ENCODE measurements at regions not wholly inside any gene's neighbourhood (a gene's known extent, or its start where the extent isn't known, plus 50 kb on each side); places are given as distances from the start of the nearest gene placed in this dataset.
"Not testable (repeated sequence)": the region's sequence is repeated elsewhere in the genome, so short reads cannot be mapped to it uniquely, and the experiment has no call there.

- DNase-seq (ENCODE audit: low read depth in 3 of 3, low spot score in 1 of 3) = no peak
These were observed 355.9 kb upstream of the AGA start for GRCh38 chr4:177798161-177798560.

GRCh38 chr4:177802162-177802561 is 359.9 kb upstream of the AGA start:
- DNase-seq (ENCODE audit: low read depth in 3 of 3, low spot score in 1 of 3) = no peak

DNA sequence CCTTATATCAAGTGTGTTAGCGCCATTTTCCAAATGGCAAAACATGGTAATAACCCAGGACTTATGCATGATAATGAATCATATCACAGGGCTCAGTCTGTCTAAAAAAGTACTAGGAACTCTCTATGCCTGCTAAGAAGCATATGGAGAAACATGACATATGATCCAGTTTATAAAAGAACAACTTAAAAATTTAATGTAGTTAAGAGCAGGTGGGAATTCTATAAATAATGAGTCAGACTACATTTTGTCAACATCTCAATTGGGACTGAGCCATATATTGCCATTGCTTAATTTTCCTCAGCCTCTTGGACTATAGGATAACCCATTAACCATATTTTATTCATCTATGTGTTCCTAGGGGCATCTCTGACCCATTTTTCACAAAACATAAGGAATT is 360.4 kb upstream of the AGA start:
- no peak for DNase-seq (ENCODE audit: low read depth in 3 of 3, low spot score in 1 of 3)

- no peak for DNase-seq (ENCODE audit: low read depth in 3 of 3, low spot score in 1 of 3)
These were observed 360.9 kb upstream of the AGA start for GRCh38 chr4:177803151-177803550.

DNA sequence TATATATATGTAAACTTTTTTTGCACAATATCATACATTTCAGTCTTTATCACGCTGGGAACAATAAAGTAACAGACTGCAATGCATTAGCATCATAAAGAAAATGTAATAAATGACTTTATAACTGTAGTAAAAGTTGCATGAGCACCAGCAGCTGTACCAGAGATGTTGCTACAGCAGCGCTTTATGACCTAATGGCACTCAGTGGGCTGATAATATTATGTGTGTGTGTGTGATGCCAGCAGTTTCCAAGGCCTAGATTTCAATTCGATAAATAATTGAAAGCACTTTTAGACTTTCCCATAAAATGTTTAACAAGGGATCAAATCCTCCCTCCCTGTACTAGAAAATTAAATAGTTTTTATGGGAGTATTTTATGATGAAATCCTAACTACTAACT is 367.6 kb upstream of the AGA start:
- no peak for DNase-seq (ENCODE audit: low read depth in 3 of 3, low spot score in 1 of 3)

- no peak for DNase-seq (ENCODE audit: low read depth in 3 of 3, low spot score in 1 of 3)
These were observed 368.0 kb upstream of the AGA start for GRCh38 chr4:177810220-177810619.

DNA sequence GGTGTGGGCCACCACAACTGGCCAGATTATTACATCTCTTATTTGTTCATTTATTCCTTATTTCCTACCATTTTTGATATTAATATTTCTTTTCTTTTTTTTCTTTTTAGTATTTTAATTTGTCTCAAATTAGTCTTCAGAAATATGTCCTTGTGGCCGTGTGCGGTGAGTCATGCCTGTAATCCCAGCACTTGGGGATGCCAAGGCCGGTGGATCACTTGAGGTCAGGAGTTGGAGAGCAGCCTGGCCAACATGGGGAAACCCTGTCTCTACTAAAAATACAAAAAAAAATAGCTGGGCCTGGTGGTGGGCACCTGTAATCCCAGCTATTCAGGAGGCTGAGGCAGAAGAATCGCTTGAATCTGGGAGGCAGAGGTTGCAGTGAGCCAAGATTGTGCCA is 376.2 kb upstream of the AGA start:
- not testable (repeated sequence) for DNase-seq (ENCODE audit: low read depth in 3 of 3, low spot score in 1 of 3)

- no peak for DNase-seq (ENCODE audit: low read depth in 3 of 3, low spot score in 1 of 3)
These were observed 384.7 kb upstream of the AGA start for GRCh38 chr4:177826973-177827372.

DNA sequence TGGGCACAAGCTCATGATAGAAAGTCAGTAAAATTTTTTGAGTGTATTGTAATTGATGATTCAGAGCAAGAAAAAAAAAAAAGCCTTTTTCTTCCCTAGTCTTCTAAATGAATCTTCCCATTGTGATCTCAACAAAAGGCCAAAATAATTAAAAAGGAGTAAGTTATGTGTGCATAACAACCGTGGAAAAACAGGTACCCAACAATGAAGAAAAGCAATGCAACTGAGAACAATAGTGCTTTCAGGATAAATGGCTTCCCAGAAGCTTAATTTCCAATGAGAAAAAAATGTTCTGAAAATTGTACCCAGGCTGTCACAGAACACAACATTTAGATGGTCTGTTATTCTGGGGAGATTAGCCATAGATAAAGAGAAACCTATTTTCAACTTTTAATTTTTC is 399.0 kb upstream of the AGA start:
- DNase-seq (ENCODE audit: low read depth in 3 of 3, low spot score in 1 of 3) = no peak

GRCh38 chr4:177853229-177853628 is 411.0 kb upstream of the AGA start:
- no peak for DNase-seq (ENCODE audit: low read depth in 3 of 3, low spot score in 1 of 3)

DNA sequence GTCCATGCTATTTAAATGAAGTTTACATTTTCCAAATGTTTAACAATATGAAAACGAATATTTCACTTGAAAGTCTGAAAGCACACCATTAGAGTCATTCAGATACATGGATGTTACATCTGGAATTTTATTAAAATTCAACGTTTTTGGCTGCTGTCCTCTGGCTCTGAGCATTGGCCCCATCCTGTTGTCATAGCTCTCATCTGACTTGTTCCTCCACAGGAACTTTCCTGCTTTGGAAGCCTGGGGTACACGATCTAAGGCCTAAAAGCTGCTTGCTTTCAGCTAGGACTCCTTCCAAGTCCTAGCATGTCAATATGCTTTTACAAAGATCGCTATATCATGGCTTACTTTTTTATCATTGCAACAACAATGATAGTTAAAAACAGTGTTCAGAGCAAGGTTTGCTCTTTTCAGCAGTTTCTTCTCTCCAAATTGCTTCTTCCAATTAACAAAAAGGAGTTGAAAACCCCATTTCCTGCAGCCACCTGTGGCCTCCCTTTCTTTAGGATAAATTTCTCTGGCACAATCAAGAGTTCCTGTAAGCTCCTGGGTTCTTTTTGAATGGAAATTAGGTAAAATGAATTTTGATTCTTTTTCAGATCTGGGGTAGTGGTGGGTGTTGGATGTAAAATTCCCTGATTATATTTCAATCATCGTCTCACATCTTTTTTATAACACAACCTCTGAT is 413.4 kb upstream of the AGA start:
- no peak for DNase-seq (ENCODE audit: low read depth in 3 of 3, low spot score in 1 of 3)

DNA sequence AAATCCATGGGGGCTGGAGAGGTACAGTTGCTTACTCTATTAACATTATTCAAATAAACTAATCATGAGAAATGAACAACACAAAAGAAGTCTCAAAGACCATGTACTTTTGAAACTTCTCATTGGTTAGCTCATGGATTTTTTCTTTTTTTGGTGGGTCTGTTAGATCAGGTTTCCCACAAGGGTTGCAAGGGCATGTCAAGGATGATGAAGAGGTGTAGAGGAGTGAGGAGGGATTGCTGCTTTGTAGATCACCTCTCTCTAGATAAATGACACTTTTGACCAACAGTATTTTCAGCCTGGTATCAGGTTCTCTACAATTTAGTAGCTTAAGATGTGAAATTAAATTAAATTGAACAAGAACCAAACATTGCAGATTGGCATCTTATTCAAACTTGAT is 417.9 kb upstream of the AGA start:
- no peak for DNase-seq (ENCODE audit: low read depth in 3 of 3, low spot score in 1 of 3)

DNA sequence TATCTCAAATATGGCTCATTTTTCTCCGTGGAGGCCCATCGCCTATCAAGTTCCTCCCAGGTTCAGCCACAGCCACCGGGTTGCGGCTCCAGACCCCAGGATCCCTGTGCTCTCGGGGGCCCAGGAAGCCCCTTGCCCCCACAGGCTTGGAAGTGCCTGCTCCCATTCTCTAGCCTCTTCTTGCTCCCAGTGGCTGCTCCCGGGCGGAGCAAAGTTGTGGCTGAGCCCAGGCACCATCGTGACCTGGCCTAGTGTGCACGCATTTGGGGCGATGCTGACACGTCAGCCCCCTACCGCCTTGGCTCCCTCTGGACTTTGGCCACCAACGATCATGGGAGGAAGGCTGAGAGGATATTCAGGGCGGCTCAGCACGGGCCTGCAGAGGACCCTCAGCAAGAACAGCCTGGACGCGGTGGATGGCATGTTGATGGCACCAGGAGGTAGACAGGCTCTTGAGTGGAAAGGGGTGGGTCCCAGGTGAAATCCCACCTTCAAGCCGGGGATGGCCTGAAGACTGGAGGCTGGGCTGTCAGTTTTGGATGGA is 419.4 kb upstream of the AGA start:
- no peak for DNase-seq (ENCODE audit: low read depth in 3 of 3, low spot score in 1 of 3)

GRCh38 chr4:177862541-177863176 is 420.4 kb upstream of the AGA start:
- DNase-seq (ENCODE audit: low read depth in 3 of 3, low spot score in 1 of 3) = no peak

DNA sequence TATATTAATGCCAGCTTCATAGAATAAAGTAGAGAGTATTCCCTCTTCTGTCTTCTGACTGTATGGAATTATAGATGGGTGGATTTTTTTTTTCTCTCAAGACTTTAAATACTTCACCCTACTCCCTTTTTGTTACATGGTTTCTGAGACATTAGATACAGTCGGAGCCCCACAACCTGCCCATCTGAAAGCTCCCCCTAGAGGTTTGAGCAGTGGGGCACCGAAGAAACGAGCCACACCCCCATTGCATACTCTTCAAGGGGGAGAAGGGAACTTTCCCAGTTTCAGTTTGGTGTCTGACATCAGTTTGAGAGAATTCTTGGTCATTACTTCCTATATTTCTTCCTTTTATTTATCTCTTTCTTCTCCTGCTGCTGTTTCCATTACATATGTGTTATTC is 437.6 kb upstream of the AGA start:
- DNase-seq (ENCODE audit: low read depth in 3 of 3, low spot score in 1 of 3) = no peak

- no peak for DNase-seq (ENCODE audit: low read depth in 3 of 3, low spot score in 1 of 3)
These were observed 452.9 kb upstream of the AGA start for GRCh38 chr4:177895136-177895535.

- no peak for DNase-seq (ENCODE audit: low read depth in 3 of 3, low spot score in 1 of 3)
These were observed 459.5 kb upstream of the AGA start for GRCh38 chr4:177901786-177902185.

DNA sequence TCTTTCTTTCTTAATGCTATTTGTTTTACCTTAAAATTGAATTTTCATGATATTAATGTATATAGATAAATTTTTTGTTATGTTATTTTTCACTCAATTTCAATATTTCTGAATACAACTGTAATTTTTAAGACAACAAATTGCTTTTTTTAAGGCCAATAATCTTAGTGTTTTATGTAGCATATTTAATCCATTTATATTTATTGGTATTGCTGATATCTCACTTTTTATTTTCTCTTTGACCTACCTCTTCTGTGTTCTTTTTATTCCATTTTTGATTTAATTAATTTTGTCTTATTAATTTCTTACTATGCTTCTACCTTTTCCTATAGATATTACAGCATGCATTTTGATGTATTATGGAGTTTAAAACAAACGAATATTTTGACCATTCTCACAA is 460.1 kb upstream of the AGA start:
- DNase-seq (ENCODE audit: low read depth in 3 of 3, low spot score in 1 of 3) = no peak

DNA sequence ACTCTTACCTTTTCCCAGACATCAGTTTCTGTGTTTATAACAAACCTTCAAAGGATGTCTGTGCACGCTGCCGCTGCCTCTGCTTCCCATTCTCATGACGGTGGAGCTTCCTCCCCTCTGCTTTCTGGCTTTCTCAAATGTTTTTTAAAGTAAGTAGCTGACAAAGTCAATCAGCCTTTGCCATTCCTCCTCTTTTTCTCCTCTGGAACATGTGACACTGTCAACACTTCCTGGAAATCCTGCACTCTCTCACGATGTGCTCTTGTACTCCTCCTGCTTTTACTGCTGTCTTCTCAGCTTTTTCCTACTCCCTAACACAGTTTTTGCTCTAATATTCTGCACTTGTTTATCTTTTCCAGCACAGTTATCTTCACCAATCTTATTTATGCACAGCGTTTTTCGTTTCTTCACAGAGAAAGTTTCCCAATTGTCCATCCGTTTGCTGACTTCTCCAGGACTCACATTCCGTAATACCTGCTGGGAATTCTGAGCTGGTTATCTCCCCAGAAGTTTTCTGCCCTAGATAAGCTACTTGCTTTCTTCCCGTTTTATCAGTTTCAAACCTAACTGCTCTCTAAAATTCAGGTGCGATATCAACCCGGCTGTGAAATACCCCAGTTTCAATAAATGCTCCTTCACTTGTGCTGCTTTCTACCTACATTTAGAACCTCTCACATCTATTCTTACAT is 465.6 kb upstream of the AGA start:
- DNase-seq (ENCODE audit: low read depth in 3 of 3, low spot score in 1 of 3) = no peak

DNA sequence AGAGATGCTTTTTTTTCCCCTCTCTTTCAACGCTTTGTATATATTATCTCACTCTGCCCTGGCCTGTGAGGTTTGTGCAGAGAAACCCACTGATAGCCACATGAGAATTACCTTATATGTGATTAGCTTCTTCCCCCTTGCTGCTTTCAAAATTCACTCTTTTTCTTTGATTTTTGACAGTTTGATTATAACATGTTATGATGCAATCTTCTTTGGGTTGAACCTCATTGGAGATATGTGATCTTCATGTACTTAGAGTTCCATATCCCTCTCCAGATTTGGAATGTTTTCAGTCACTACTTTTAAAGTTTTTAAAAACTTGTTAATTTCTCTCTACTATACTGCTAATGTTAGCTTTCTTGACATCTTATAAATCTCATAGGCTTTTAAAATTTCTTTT is 479.5 kb upstream of the AGA start:
- DNase-seq (ENCODE audit: low read depth in 3 of 3, low spot score in 1 of 3) = no peak

- no peak for DNase-seq (ENCODE audit: low read depth in 3 of 3, low spot score in 1 of 3)
These were observed 481.7 kb upstream of the AGA start for GRCh38 chr4:177923888-177924287.

DNA sequence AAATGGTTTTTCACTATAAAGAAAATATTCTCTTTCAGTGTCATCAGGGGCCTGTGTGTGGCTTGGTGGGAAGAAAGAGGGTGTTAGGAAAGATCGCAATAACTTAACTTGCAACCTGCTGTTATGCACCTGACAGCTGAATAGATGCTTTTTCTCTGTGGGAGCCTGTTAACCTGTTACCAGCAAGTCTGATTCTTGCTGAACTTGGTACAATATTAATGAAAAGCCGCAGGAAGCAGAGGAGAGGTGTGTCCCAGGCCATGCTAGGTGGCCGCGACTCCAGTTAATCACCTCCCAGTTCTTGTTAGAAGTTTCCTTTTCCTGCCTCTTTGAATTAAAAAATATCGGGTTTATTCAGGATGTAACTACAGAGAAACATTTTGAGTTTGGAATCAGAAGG is 494.8 kb upstream of the AGA start:
- no peak for DNase-seq (ENCODE audit: low read depth in 3 of 3, low spot score in 1 of 3)
